H1 (cell line): ENCODE measurements at regions not wholly inside any gene's neighbourhood (a gene's known extent, or its start where the extent isn't known, plus 50 kb on each side); places are given as distances from the start of the nearest gene placed in this dataset.

Source experiments
- CTCF ChIA-PET: fragments of 300-600 bp; sonication (Branson Sonifier 250); formaldehyde crosslinking; loops from one replicate; lab custom pipeline; 2021; ENCODE audit not compliant: partially characterized antibody; lab: Charles Lee
- POLR2A ChIA-PET: fragments of 300-600 bp; sonication (Branson Sonifier 250); formaldehyde crosslinking; loops from one replicate; lab custom pipeline; 2021; ENCODE audit warnings: inconsistent platforms; ENCODE audit not compliant: partially characterized antibody; lab: Charles Lee
- DNase-seq, 2 experiments: peaks; one replicate each; pipeline versions ENCODE4 v3.0.0 to v3.0.0-alpha.2; 2010 to 2022; ENCODE audit warnings: low spot score in 2 of 2, low read depth in 1 of 2, mixed read lengths in 1 of 2
- FAIRE-seq: peaks from 2 replicates; lab custom pipeline; 2011; peaks lifted over from hg19 to GRCh38; lab: Jason Lieb, UNC
- H2AFZ ChIP-seq: 2 replicates; pipeline ENCODE4 v1.8.1; 2012; ENCODE audit warnings: low read length, inconsistent platforms
- H2AK5ac ChIP-seq: 2 replicates; pipeline ENCODE4 v1.6.1; 2013; ENCODE audit warnings: low read depth, low read length
- H2BK120ac ChIP-seq: replicated peaks from 2 replicates; pipeline ENCODE3; 2013; ENCODE audit warnings: low read depth, low read length, inconsistent platforms
- H2BK12ac ChIP-seq: 2 replicates; pipeline ENCODE4 v1.6.1; 2013; ENCODE audit warnings: low read depth, low read length
- H2BK15ac ChIP-seq: 2 replicates; pipeline ENCODE4 v1.6.1; 2013; ENCODE audit warnings: low read length
- H2BK20ac ChIP-seq: 2 replicates; pipeline ENCODE4 v1.6.1; 2013; ENCODE audit warnings: low read length
- H2BK5ac ChIP-seq: 2 replicates; pipeline ENCODE4 v1.6.1; 2013; ENCODE audit warnings: low read depth, low read length
- H3K14ac ChIP-seq: 2 replicates; pipeline ENCODE4 v1.6.1; 2013; ENCODE audit warnings: inconsistent platforms; ENCODE audit not compliant: insufficient read length
- H3K18ac ChIP-seq: 2 replicates; pipeline ENCODE4 v1.6.1; 2013; ENCODE audit warnings: low read length; ENCODE audit errors: extremely low read depth
- H3K23ac ChIP-seq: 2 replicates; pipeline ENCODE4 v1.6.1; 2013; ENCODE audit warnings: inconsistent platforms; ENCODE audit not compliant: insufficient read length
- H3K23me2 ChIP-seq: 2 replicates; pipeline ENCODE4 v1.6.1; 2013; ENCODE audit warnings: low read depth, low read length
- H3K27ac ChIP-seq: 2 replicates; pipeline ENCODE4 v1.6.1; 2011; ENCODE audit warnings: low read depth, low read length, inconsistent platforms
- H3K27me3 ChIP-seq, 4 experiments: replicated peaks in 1 of 4; 1 replicate in 1 of 4; 2 replicates in 3 of 4; pipeline versions ENCODE4 v1.6.1 to v1.8.1; 2011 to 2013; ENCODE audit warnings: low read length in 3 of 4, mild to moderate bottlenecking in 3 of 4, inconsistent platforms in 2 of 4, mixed read lengths in 2 of 4, moderate library complexity in 1 of 4; ENCODE audit not compliant: control insufficient read depth in 3 of 4, insufficient read depth in 3 of 4; ENCODE audit errors: extremely low read depth in 1 of 4
- H3K36me3 ChIP-seq, 4 experiments: 2 replicates each; pipeline versions ENCODE4 v1.6.1 to v1.8.1; 2011 to 2013; ENCODE audit warnings: mild to moderate bottlenecking in 4 of 4, low read length in 3 of 4, moderate library complexity in 2 of 4, control low read depth in 1 of 4, inconsistent platforms in 1 of 4; ENCODE audit not compliant: insufficient read depth in 4 of 4, control insufficient read depth in 2 of 4
- H3K4ac ChIP-seq: replicated peaks from 2 replicates; pipeline ENCODE3; 2013; ENCODE audit warnings: low read length, low read depth, mixed read lengths, inconsistent platforms; ENCODE audit not compliant: insufficient read length
- H3K4me1 ChIP-seq, 4 experiments: replicated peaks in 1 of 4; 1 replicate in 1 of 4; 2 replicates in 3 of 4; pipeline versions ENCODE4 v1.6.1 to v1.8.1; 2011 to 2013; ENCODE audit warnings: low read length in 3 of 4, inconsistent platforms in 2 of 4, mixed read lengths in 1 of 4; ENCODE audit not compliant: insufficient read depth in 4 of 4, control insufficient read depth in 3 of 4
- H3K4me2 ChIP-seq, 2 experiments: 2 replicates each; pipeline versions ENCODE4 v1.6.1 to v1.8.1; 2011 to 2013; ENCODE audit warnings: low read depth in 2 of 2, low read length in 2 of 2, control low read depth in 1 of 2, inconsistent platforms in 1 of 2, mild to moderate bottlenecking in 1 of 2; ENCODE audit not compliant: insufficient read depth in 1 of 2
- H3K4me3 ChIP-seq, 4 experiments: fragments of 200-600, 300-600 bp in 1 of 4; sonication (generic), shearing (Covaris generic), sonication (Bioruptor Twin) in 1 of 4; 2 replicates each; pipeline versions ENCODE4 v1.5.1 to v1.8.1; 2011 to 2016; ENCODE audit warnings: low read length in 4 of 4, low read depth in 3 of 4, control low read depth in 2 of 4, inconsistent platforms in 2 of 4, mild to moderate bottlenecking in 2 of 4, mixed read lengths in 1 of 4, moderate library complexity in 1 of 4; ENCODE audit not compliant: insufficient read depth in 2 of 4; ENCODE audit errors: extremely low read depth in 1 of 4
- H3K56ac ChIP-seq: replicated peaks from 2 replicates; pipeline ENCODE3; 2013; ENCODE audit warnings: low read depth, mild to moderate bottlenecking, mixed read lengths, low read length, inconsistent platforms; ENCODE audit not compliant: insufficient read length
- H3K79me1 ChIP-seq: 2 replicates; pipeline ENCODE4 v1.6.1; 2013; ENCODE audit warnings: low read depth, low read length, control low read depth
- H3K79me2 ChIP-seq, 2 experiments: 2 replicates each; pipeline versions ENCODE4 v1.6.1 to v1.8.1; 2012 to 2013; ENCODE audit warnings: low read length in 2 of 2, mild to moderate bottlenecking in 2 of 2, inconsistent platforms in 1 of 2; ENCODE audit not compliant: insufficient read depth in 2 of 2, control insufficient read depth in 1 of 2
- H3K9ac ChIP-seq, 4 experiments: replicated peaks in 1 of 4; 1 replicate in 1 of 4; 2 replicates in 3 of 4; pipeline versions ENCODE4 v1.6.1 to v1.8.1; 2011 to 2013; ENCODE audit warnings: low read depth in 3 of 4, low read length in 3 of 4, control low read depth in 2 of 4, mild to moderate bottlenecking in 2 of 4, moderate library complexity in 2 of 4, inconsistent platforms in 1 of 4; ENCODE audit errors: extremely low read depth in 1 of 4
- H3K9me3 ChIP-seq, 2 experiments: 2 replicates each; pipeline versions ENCODE4 v1.6.1 to v1.8.1; 2012 to 2013; ENCODE audit warnings: mild to moderate bottlenecking in 2 of 2, moderate library complexity in 2 of 2, control low read depth in 1 of 2, inconsistent platforms in 1 of 2, low read depth in 1 of 2, low read length in 1 of 2, mixed read lengths in 1 of 2; ENCODE audit not compliant: insufficient read depth in 2 of 2
- H4K20me1 ChIP-seq, 2 experiments: replicated peaks in 1 of 2; 2 replicates each; pipeline versions ENCODE3 to v1.8.1; 2011 to 2013; ENCODE audit warnings: inconsistent platforms in 2 of 2, low read length in 2 of 2, mild to moderate bottlenecking in 1 of 2; ENCODE audit not compliant: insufficient read depth in 2 of 2, control insufficient read depth in 1 of 2
- H4K5ac ChIP-seq: 2 replicates; pipeline ENCODE4 v1.6.1; 2013; ENCODE audit warnings: low read length, low read depth, mixed read lengths, inconsistent platforms; ENCODE audit not compliant: insufficient read length
- H4K8ac ChIP-seq: 2 replicates; pipeline ENCODE4 v1.8.0; 2013; ENCODE audit warnings: mild to moderate bottlenecking, moderate library complexity, low read length, inconsistent platforms; ENCODE audit not compliant: insufficient read depth; ENCODE audit errors: extremely low read depth
- H4K91ac ChIP-seq: replicated peaks from 2 replicates; pipeline ENCODE3; 2013; ENCODE audit warnings: low read length, mixed read lengths, inconsistent platforms; ENCODE audit not compliant: insufficient read length
- EZH2 ChIP-seq: fragments of 200-600 bp; sonication (generic); IDR thresholded peaks from 2 replicates; pipeline ENCODE4 v1.7.1; 2012; ENCODE audit warnings: low read depth, mild to moderate bottlenecking, moderate library complexity, low read length, inconsistent platforms; ENCODE audit not compliant: severe bottlenecking
- GABPA ChIP-seq: IDR thresholded peaks from 2 replicates; pipeline ENCODE4 v1.6.1; 2011; ENCODE audit warnings: mild to moderate bottlenecking, low read length, moderate library complexity, borderline replicate concordance; ENCODE audit not compliant: insufficient read depth
- POU5F1 ChIP-seq: IDR thresholded peaks from 2 replicates; pipeline ENCODE4 v1.6.1; 2011; ENCODE audit warnings: low read depth, mild to moderate bottlenecking, low read length, moderate library complexity
- RAD21 ChIP-seq, 2 experiments: IDR thresholded peaks in 1 of 2; conservative IDR thresholded peaks in 1 of 2; 2 replicates each; pipeline ENCODE4 v1.6.1; 2011; ENCODE audit warnings: low read depth in 2 of 2, low read length in 2 of 2, improper control_type of control experiment in 1 of 2, inconsistent platforms in 1 of 2, mild to moderate bottlenecking in 1 of 2, moderate library complexity in 1 of 2
- SAP30 ChIP-seq: fragments of 300-600 bp; sonication (generic); IDR thresholded peaks from 2 replicates; pipeline ENCODE4 v1.7.1; 2012; ENCODE audit warnings: low read length, moderate library complexity, mild to moderate bottlenecking, inconsistent platforms; ENCODE audit not compliant: insufficient read depth, insufficient replicate concordance
- SIX5 ChIP-seq: IDR thresholded peaks from 2 replicates; pipeline ENCODE4 v1.6.1; 2011; ENCODE audit warnings: mild to moderate bottlenecking, low read depth, low read length
- WGBS, 2 experiments: shearing (Covaris generic) in 1 of 2; methylation state at CpG; one replicate each; pipeline versions ENCODE4 v1.1.6 to v1.1.7; 2013 to 2015; ENCODE audit warnings: low lambda C conversion rate in 2 of 2, mixed read lengths in 2 of 2, inconsistent platforms in 1 of 2, low coverage in 1 of 2, missing lambda C conversion rate in 1 of 2; ENCODE audit not compliant: insufficient replicate concordance in 2 of 2, insufficient coverage in 1 of 2, insufficient read length in 1 of 2; ENCODE audit errors: extremely low coverage in 1 of 2, missing lambda C conversion rate in 1 of 2; 5-methylcytosine and 5-hydroxymethylcytosine counted together

DNA sequence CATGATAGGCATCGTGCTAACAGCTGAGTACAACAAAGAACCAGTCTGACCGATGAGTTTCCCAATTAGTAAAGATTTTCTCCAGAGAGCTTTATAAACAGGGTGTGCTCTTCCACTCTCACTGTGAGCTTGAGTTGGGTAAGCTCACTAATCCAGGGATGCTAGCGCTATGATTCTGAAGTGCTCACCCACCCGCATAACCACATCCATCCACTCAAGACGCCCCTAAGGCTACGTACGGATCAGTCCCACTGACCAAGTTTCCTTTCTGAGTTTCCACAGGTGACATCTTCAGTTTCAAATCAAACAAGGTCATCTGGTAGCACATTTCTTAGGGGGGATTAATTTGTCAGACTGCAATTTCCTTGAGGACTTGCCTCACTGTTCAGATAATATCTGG lies 141.1 kb upstream of the ABI3BP start:
- POLR2A ChIA-PET: no interaction called here
- H2AK5ac ChIP-seq: no peak overlapping the region
- no peak for FAIRE-seq

More for the DNA sequence above, 141.1 kb upstream of the ABI3BP start:
- Histone ChIP-seq H3K27ac (no peak overlapping the region), H4K91ac (no peak overlapping the region), H4K8ac (no peak overlapping the region), H3K23ac (no peak overlapping the region), H3K14ac (no peak overlapping the region), H2AFZ (no peak overlapping the region), H3K36me3 (no peaks in the 10 kb centered on the region), H2BK20ac (no peak overlapping the region), H3K79me2 (no peaks in the 10 kb centered on the region), H2BK5ac (no peak overlapping the region), H3K4me2 (no peak overlapping the region), H2BK120ac (no peak overlapping the region), H3K9me3 (no peaks in the 10 kb centered on the region), H3K23me2 (no peaks in the 10 kb centered on the region), H3K56ac (no peak overlapping the region), H3K27me3 (no peaks in the 10 kb centered on the region), H2BK12ac (no peak overlapping the region; the same call in 1 of the 2 replicates), H3K79me1 (no peaks in the 10 kb centered on the region), H3K4ac (no peak overlapping the region), H2BK15ac (no peak overlapping the region), H4K20me1 (no peaks in the 10 kb centered on the region), H3K4me3 (no peak overlapping the region), H3K18ac (no peak overlapping the region), H3K9ac (no peak overlapping the region), H3K4me1 (peaks cover 0 to 4% (median 0%) of the 10 kb centered on the region in 4 experiments; a peak in 2 of 7 replicates), H4K5ac (no peak overlapping the region)
- TF ChIP-seq SIX5 (no peak), GABPA (no peak), POU5F1 (no peak), RAD21 (IDR thresholded peaks at IDR 0.05 in 1 of 2, conservative IDR thresholded peaks at IDR 0.05 in 1 of 2; ENCODE audit: low read depth in 2 of 2, low read length in 2 of 2) (no peak), EZH2 (no peak), SAP30 (no peak)
- WGBS, 2 experiments: 95% methylated on average over 7 of the region's 7 CpGs; no CpG with 5 or more reads in 1 of the 2 experiments
- no peak for DNase-seq
- CTCF ChIA-PET: no interaction called here
